ENCODE measurements at regions not wholly inside any gene's neighbourhood (a gene's known extent, or its start where the extent isn't known, plus 50 kb on each side); places are given as distances from the start of the nearest gene placed in this dataset.
"Not testable (repeated sequence)": the region's sequence is repeated elsewhere in the genome, so short reads cannot be mapped to it uniquely, and the experiment has no call there.

GRCh38 chr3:5690904-5691532 lies 503.5 kb downstream of the EDEM1 start:
- DNase-seq (ENCODE audit: low read depth): no peak

- no peak for DNase-seq (ENCODE audit: low read depth)
Observed at GRCh38 chr3:5692446-5692845, 504.9 kb downstream of the EDEM1 start.

GRCh38 chr3:5694266-5694665 lies 506.8 kb downstream of the EDEM1 start:
- no peak for DNase-seq (ENCODE audit: low read depth)

- no peak for DNase-seq (ENCODE audit: low read depth)
Observed at GRCh38 chr3:5698851-5699250, 511.3 kb downstream of the EDEM1 start.

GRCh38 chr3:5699313-5699712 lies 511.8 kb downstream of the EDEM1 start:
- DNase-seq (ENCODE audit: low read depth): no peak

- no peak for DNase-seq (ENCODE audit: low read depth)
Observed at GRCh38 chr3:5699811-5700210, 512.3 kb downstream of the EDEM1 start.

- not testable (repeated sequence) for DNase-seq (ENCODE audit: low read depth)
Observed at GRCh38 chr3:5701005-5701404, 513.5 kb downstream of the EDEM1 start.

- DNase-seq (ENCODE audit: low read depth): no peak
Observed at GRCh38 chr3:5707794-5708193, 520.3 kb downstream of the EDEM1 start.

GRCh38 chr3:5709714-5710113 lies 522.2 kb downstream of the EDEM1 start:
- no peak for DNase-seq (ENCODE audit: low read depth)

GRCh38 chr3:5710718-5711117 lies 523.2 kb downstream of the EDEM1 start:
- DNase-seq (ENCODE audit: low read depth): no peak

GRCh38 chr3:5717254-5717653 lies 529.7 kb downstream of the EDEM1 start:
- DNase-seq (ENCODE audit: low read depth): no peak

- DNase-seq (ENCODE audit: low read depth): not testable (repeated sequence)
Observed at GRCh38 chr3:5719668-5720067, 532.2 kb downstream of the EDEM1 start.

- no peak for DNase-seq (ENCODE audit: low read depth)
Observed at GRCh38 chr3:5725801-5726200, 538.3 kb downstream of the EDEM1 start.

- DNase-seq (ENCODE audit: low read depth): no peak
Observed at GRCh38 chr3:5726621-5727020, 539.1 kb downstream of the EDEM1 start.

GRCh38 chr3:5727743-5728484 lies 540.4 kb downstream of the EDEM1 start:
- DNase-seq (ENCODE audit: low read depth): no peak

GRCh38 chr3:5729852-5730251 lies 542.3 kb downstream of the EDEM1 start:
- no peak for DNase-seq (ENCODE audit: low read depth)

- no peak for DNase-seq (ENCODE audit: low read depth)
Observed at GRCh38 chr3:5731100-5731499, 543.6 kb downstream of the EDEM1 start.

- DNase-seq (ENCODE audit: low read depth): no peak
Observed at GRCh38 chr3:5732081-5732480, 544.6 kb downstream of the EDEM1 start.

GRCh38 chr3:5733995-5734394 lies 546.5 kb downstream of the EDEM1 start:
- DNase-seq (ENCODE audit: low read depth): no peak

- peak; percentile 13 for DNase-seq (ENCODE audit: low read depth)
Observed at GRCh38 chr3:5735896-5736295, 548.4 kb downstream of the EDEM1 start.

GRCh38 chr3:5739299-5739935 lies 551.9 kb downstream of the EDEM1 start:
- DNase-seq (ENCODE audit: low read depth): no peak

GRCh38 chr3:5739949-5740348 lies 552.4 kb downstream of the EDEM1 start:
- DNase-seq (ENCODE audit: low read depth): no peak

- no peak for DNase-seq (ENCODE audit: low read depth)
Observed at GRCh38 chr3:5741017-5741416, 553.5 kb downstream of the EDEM1 start.

Measured in forelimb muscle (tissue), 1 donor.